ENCODE measurements at regions not wholly inside any gene's neighbourhood (a gene's known extent, or its start where the extent isn't known, plus 50 kb on each side); places are given as distances from the start of the nearest gene placed in this dataset.
A peak's percentile ranks its signal among the peaks of the same experiment; 100 is the strongest.

GRCh38 chr1:37112430-37112829 is 78.1 kb upstream of the GRIK3 start:
- no peak overlapping the region for H3K4me3 ChIP-seq

GRCh38 chr1:37113285-37113997 is 79.1 kb upstream of the GRIK3 start:
- H3K4me1 ChIP-seq (ENCODE audit: insufficient read depth), result no peaks in the 10 kb centered on the region
- H3K36me3 ChIP-seq (replicated peaks; ENCODE audit: insufficient read depth, low read depth), result no peaks in the 10 kb centered on the region
- peak; percentile 33 for DNase-seq (ENCODE audit: low spot score)
- H3K27me3 ChIP-seq, result peaks cover 3% of the 10 kb centered on the region
- H3K79me2 ChIP-seq, result no peaks in the 10 kb centered on the region
- no peaks in the 10 kb centered on the region for H3K9me3 ChIP-seq (ENCODE audit: low read depth)
- H3K9me2 ChIP-seq (replicated peaks; ENCODE audit: insufficient read depth), result no peaks in the 10 kb centered on the region
- TF ChIP-seq CTCF (IDR thresholded peaks at IDR 0.05; ENCODE audit: poor library complexity), result no peak
- TF ChIP-seq EZH2 (IDR thresholded peaks at IDR 0.05; ENCODE audit: borderline replicate concordance), result no peak
- no peak for TF ChIP-seq EZH2phosphoT487 (IDR thresholded peaks at IDR 0.05; ENCODE audit: low read depth, severe bottlenecking, unreplicated experiment)
- WGBS (ENCODE audit: low lambda C conversion rate, missing lambda C conversion rate), result 74% methylated on average over 6 of the region's 6 CpGs
- no peak overlapping the region for H2AFZ ChIP-seq
- H3K27ac ChIP-seq, result no peak overlapping the region
- H3K4me3 ChIP-seq, result no peak overlapping the region
- no peak overlapping the region for H3K4me2 ChIP-seq
- no peaks in the 10 kb centered on the region for H4K20me1 ChIP-seq (ENCODE audit: insufficient read depth, poor library complexity, severe bottlenecking)

More at GRCh38 chr1:37112430-37112829, 78.1 kb upstream of the GRIK3 start:
- Histone ChIP-seq H3K9me2 (replicated peaks; ENCODE audit: insufficient read depth) (no peaks in the 10 kb centered on the region), H3K79me2 (no peaks in the 10 kb centered on the region), H3K4me2 (no peak overlapping the region), H3K9me3 (ENCODE audit: low read depth) (no peaks in the 10 kb centered on the region), H3K27me3 (peaks cover 3% of the 10 kb centered on the region), H2AFZ (no peak overlapping the region), H3K27ac (no peak overlapping the region), H3K4me1 (ENCODE audit: insufficient read depth) (no peaks in the 10 kb centered on the region), H4K20me1 (ENCODE audit: insufficient read depth, poor library complexity, severe bottlenecking) (no peaks in the 10 kb centered on the region), H3K36me3 (replicated peaks; ENCODE audit: insufficient read depth, low read depth) (no peaks in the 10 kb centered on the region)
- TF ChIP-seq CTCF (IDR thresholded peaks at IDR 0.05; ENCODE audit: poor library complexity), result no peak
- no peak for TF ChIP-seq EZH2 (IDR thresholded peaks at IDR 0.05; ENCODE audit: borderline replicate concordance)
- no peak for TF ChIP-seq EZH2phosphoT487 (IDR thresholded peaks at IDR 0.05; ENCODE audit: low read depth, severe bottlenecking, unreplicated experiment)
- WGBS (ENCODE audit: low lambda C conversion rate, missing lambda C conversion rate), result 56% methylated on average over 1 of the region's 1 CpG
- no peak for DNase-seq (ENCODE audit: low spot score)

- Histone ChIP-seq H3K27me3 (peaks cover 3% of the 10 kb centered on the region), H2AFZ (no peak overlapping the region), H3K4me2 (no peak overlapping the region), H4K20me1 (ENCODE audit: insufficient read depth, poor library complexity, severe bottlenecking) (no peaks in the 10 kb centered on the region), H3K79me2 (no peaks in the 10 kb centered on the region), H3K4me3 (no peak overlapping the region), H3K36me3 (replicated peaks; ENCODE audit: insufficient read depth, low read depth) (no peaks in the 10 kb centered on the region), H3K9me2 (replicated peaks; ENCODE audit: insufficient read depth) (no peaks in the 10 kb centered on the region), H3K27ac (no peak overlapping the region), H3K4me1 (ENCODE audit: insufficient read depth) (no peaks in the 10 kb centered on the region), H3K9me3 (ENCODE audit: low read depth) (no peaks in the 10 kb centered on the region)
- DNase-seq (ENCODE audit: low spot score), result no peak
- 67% methylated on average over 1 of the region's 1 CpG for WGBS (ENCODE audit: low lambda C conversion rate, missing lambda C conversion rate)
- TF ChIP-seq CTCF (IDR thresholded peaks at IDR 0.05; ENCODE audit: poor library complexity) (no peak), EZH2phosphoT487 (IDR thresholded peaks at IDR 0.05; ENCODE audit: low read depth, severe bottlenecking, unreplicated experiment) (no peak), EZH2 (IDR thresholded peaks at IDR 0.05; ENCODE audit: borderline replicate concordance) (no peak)
Measured at GRCh38 chr1:37118790-37119189, 84.5 kb upstream of the GRIK3 start.

Data from hepatocyte (in vitro differentiated cells).